ENCODE measurements at regions not wholly inside any gene's neighbourhood (a gene's known extent, or its start where the extent isn't known, plus 50 kb on each side); places are given as distances from the start of the nearest gene placed in this dataset.

- Histone ChIP-seq H3K9me3 (ENCODE audit: control insufficient read depth in 4 of 4, low read length in 3 of 4) (no peaks in the 10 kb centered on the region), H3K4me3 (ENCODE audit: low read depth in 1 of 3, low read length in 3 of 3) (no peak overlapping the region), H3K27me3 (ENCODE audit: control insufficient read depth in 4 of 4, insufficient read depth in 4 of 4, low read length in 3 of 4) (peaks cover 0 to 3% (median 0%) of the 10 kb centered on the region in 4 donors), H3K36me3 (ENCODE audit: control insufficient read depth in 4 of 4, insufficient read depth in 3 of 4, low read depth in 1 of 4, low read length in 3 of 4) (no peaks in the 10 kb centered on the region), H3K4me1 (ENCODE audit: control insufficient read depth in 4 of 4, insufficient read depth in 4 of 4, low read length in 3 of 4) (no peaks in the 10 kb centered on the region), H3K27ac (ENCODE audit: low read depth in 1 of 2, low read length in 2 of 2) (no peak overlapping the region), H3K9ac (ENCODE audit: low read depth in 1 of 2, low read length in 2 of 2) (no peak overlapping the region)
- no peak for DNase-seq (ENCODE audit: low spot score)
- TF ChIP-seq HNF4A (conservative IDR thresholded peaks at IDR 0.05), result no peak
- TF ChIP-seq NR2F2 (IDR thresholded peaks at IDR 0.05), result no peak
- TF ChIP-seq ATF3 (IDR thresholded peaks at IDR 0.05), result no peak
- TF ChIP-seq FOXA2 (IDR thresholded peaks at IDR 0.05), result no peak
- TF ChIP-seq FOXA1 (IDR thresholded peaks at IDR 0.05), result no peak
- no peak for TF ChIP-seq CTCF (IDR thresholded peaks at IDR 0.05; ENCODE audit: low read depth, low read length, missing input control)
- TF ChIP-seq YY1 (IDR thresholded peaks at IDR 0.05), result no peak
- TF ChIP-seq, protein P1, sequence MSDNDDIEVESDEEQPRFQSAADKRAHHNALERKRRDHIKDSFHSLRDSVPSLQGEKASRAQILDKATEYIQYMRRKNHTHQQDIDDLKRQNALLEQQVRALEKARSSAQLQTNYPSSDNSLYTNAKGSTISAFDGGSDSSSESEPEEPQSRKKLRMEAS (IDR thresholded peaks at IDR 0.05), result no peak
- no peak for TF ChIP-seq RXRA (IDR thresholded peaks at IDR 0.05)
- TF ChIP-seq GABPA (IDR thresholded peaks at IDR 0.05 in 1 of 2, conservative IDR thresholded peaks at IDR 0.05 in 1 of 2), result no peak
- TF ChIP-seq TAF1 (conservative IDR thresholded peaks at IDR 0.05), result no peak
- 72% methylated on average over 1 of the region's 1 CpG for WGBS
Measured at GRCh38 chr6:92026878-92027277, 1392.5 kb downstream of the EPHA7 start.

GRCh38 chr6:92024881-92025280, 1394.5 kb downstream of the EPHA7 start:
- Histone ChIP-seq H3K9me3 (ENCODE audit: control insufficient read depth in 4 of 4, low read length in 3 of 4) (no peaks in the 10 kb centered on the region), H3K36me3 (ENCODE audit: control insufficient read depth in 4 of 4, insufficient read depth in 3 of 4, low read depth in 1 of 4, low read length in 3 of 4) (no peaks in the 10 kb centered on the region), H3K27ac (ENCODE audit: low read depth in 1 of 2, low read length in 2 of 2) (no peak overlapping the region), H3K9ac (ENCODE audit: low read depth in 1 of 2, low read length in 2 of 2) (no peak overlapping the region), H3K4me3 (ENCODE audit: low read depth in 1 of 3, low read length in 3 of 3) (no peak overlapping the region), H3K27me3 (ENCODE audit: control insufficient read depth in 4 of 4, insufficient read depth in 4 of 4, low read length in 3 of 4) (peaks cover 0 to 5% (median 0%) of the 10 kb centered on the region in 4 donors), H3K4me1 (ENCODE audit: control insufficient read depth in 4 of 4, insufficient read depth in 4 of 4, low read length in 3 of 4) (no peaks in the 10 kb centered on the region)
- TF ChIP-seq GABPA (IDR thresholded peaks at IDR 0.05 in 1 of 2, conservative IDR thresholded peaks at IDR 0.05 in 1 of 2) (no peak), HNF4G (IDR thresholded peaks at IDR 0.05) (no peak), RAD21 (IDR thresholded peaks at IDR 0.05) (no peak), NR2F2 (IDR thresholded peaks at IDR 0.05) (no peak), SP1 (IDR thresholded peaks at IDR 0.05) (no peak)
- TF ChIP-seq, protein P2, sequence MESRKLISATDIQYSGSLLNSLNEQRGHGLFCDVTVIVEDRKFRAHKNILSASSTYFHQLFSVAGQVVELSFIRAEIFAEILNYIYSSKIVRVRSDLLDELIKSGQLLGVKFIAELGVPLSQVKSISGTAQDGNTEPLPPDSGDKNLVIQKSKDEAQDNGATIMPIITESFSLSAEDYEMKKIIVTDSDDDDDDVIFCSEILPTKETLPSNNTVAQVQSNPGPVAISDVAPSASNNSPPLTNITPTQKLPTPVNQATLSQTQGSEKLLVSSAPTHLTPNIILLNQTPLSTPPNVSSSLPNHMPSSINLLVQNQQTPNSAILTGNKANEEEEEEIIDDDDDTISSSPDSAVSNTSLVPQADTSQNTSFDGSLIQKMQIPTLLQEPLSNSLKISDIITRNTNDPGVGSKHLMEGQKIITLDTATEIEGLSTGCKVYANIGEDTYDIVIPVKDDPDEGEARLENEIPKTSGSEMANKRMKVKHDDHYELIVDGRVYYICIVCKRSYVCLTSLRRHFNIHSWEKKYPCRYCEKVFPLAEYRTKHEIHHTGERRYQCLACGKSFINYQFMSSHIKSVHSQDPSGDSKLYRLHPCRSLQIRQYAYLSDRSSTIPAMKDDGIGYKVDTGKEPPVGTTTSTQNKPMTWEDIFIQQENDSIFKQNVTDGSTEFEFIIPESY (IDR thresholded peaks at IDR 0.05), result no peak
- TF ChIP-seq, protein P3, sequence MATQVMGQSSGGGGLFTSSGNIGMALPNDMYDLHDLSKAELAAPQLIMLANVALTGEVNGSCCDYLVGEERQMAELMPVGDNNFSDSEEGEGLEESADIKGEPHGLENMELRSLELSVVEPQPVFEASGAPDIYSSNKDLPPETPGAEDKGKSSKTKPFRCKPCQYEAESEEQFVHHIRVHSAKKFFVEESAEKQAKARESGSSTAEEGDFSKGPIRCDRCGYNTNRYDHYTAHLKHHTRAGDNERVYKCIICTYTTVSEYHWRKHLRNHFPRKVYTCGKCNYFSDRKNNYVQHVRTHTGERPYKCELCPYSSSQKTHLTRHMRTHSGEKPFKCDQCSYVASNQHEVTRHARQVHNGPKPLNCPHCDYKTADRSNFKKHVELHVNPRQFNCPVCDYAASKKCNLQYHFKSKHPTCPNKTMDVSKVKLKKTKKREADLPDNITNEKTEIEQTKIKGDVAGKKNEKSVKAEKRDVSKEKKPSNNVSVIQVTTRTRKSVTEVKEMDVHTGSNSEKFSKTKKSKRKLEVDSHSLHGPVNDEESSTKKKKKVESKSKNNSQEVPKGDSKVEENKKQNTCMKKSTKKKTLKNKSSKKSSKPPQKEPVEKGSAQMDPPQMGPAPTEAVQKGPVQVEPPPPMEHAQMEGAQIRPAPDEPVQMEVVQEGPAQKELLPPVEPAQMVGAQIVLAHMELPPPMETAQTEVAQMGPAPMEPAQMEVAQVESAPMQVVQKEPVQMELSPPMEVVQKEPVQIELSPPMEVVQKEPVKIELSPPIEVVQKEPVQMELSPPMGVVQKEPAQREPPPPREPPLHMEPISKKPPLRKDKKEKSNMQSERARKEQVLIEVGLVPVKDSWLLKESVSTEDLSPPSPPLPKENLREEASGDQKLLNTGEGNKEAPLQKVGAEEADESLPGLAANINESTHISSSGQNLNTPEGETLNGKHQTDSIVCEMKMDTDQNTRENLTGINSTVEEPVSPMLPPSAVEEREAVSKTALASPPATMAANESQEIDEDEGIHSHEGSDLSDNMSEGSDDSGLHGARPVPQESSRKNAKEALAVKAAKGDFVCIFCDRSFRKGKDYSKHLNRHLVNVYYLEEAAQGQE (IDR thresholded peaks at IDR 0.05), result no peak
- WGBS, result 29% methylated on average over 2 of the region's 2 CpGs
- no peak for DNase-seq (ENCODE audit: low spot score)

All from liver (tissue), 8 donors.